ENCODE measurements at regions not wholly inside any gene's neighbourhood (a gene's known extent, or its start where the extent isn't known, plus 50 kb on each side); places are given as distances from the start of the nearest gene placed in this dataset.

GRCh38 chr3:42037318-42037945, 53.7 kb upstream of the TRAK1 start:
- DNase-seq (ENCODE audit: low read depth in 2 of 2) = peak; percentile 23 to 71

GRCh38 chr3:42036483-42036823, 54.7 kb upstream of the TRAK1 start:
- DNase-seq (ENCODE audit: low read depth in 2 of 2) = peak; percentile 87 to 93

DNA sequence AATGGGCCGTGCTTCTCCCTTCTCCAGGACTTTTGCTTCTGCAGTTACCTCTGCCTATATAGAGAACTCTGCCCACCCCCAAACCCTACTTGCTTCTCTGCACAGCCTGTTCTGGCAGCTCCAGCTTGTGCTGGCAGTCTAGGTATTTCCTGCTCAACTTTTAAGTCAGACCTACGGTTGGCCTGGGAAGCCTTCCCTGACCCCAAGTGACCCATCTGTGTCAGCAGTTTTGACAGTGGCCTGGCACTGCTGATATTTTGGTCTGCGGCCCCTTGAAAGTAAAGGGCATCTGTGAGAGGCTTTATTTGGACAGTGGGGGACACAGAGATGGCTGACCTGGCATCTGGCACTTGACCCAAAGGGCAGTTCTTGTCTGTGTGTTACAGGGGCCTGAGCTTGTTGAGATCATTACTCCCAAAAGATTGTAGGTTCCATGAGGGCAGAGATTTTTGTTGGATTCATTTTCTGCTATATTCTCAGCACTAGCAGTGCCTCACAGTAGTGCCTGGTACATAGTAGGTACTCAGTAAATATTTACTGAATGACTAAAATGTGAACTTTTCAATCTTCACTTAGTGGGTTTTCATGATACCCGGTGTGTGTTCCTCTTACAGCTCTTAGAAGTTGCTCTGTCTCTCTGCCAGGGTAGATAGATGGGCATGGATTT, 55.2 kb upstream of the TRAK1 start:
- DNase-seq (ENCODE audit: low read depth in 2 of 2) = no peak

DNA sequence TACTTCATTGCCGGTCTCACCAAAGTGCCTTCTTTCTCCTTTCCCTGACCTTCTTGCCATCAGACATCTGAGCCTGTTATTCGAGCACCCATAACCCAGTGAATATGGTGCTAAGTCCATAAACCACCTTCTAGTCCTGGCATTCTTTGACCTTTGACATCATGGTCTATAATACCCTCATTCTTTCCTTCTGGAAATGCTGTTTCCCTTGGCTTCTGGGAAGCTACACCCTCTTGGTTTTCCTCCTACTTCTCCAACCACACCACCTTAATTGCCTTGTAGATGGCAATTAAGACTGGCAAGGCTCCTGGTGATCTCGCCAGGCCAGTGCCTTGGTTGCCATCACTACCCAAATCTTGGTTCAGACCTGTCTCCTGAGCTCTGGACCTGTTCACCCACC, 56.1 kb upstream of the TRAK1 start:
- DNase-seq (ENCODE audit: low read depth in 2 of 2) = no peak

- no peak for DNase-seq (ENCODE audit: low read depth in 2 of 2)
These were observed 57.4 kb upstream of the TRAK1 start for GRCh38 chr3:42033741-42034140.

GRCh38 chr3:42032693-42033349, 58.3 kb upstream of the TRAK1 start:
- peak in 1 of 2 donors; percentile 58 for DNase-seq (ENCODE audit: low read depth in 2 of 2)

DNA sequence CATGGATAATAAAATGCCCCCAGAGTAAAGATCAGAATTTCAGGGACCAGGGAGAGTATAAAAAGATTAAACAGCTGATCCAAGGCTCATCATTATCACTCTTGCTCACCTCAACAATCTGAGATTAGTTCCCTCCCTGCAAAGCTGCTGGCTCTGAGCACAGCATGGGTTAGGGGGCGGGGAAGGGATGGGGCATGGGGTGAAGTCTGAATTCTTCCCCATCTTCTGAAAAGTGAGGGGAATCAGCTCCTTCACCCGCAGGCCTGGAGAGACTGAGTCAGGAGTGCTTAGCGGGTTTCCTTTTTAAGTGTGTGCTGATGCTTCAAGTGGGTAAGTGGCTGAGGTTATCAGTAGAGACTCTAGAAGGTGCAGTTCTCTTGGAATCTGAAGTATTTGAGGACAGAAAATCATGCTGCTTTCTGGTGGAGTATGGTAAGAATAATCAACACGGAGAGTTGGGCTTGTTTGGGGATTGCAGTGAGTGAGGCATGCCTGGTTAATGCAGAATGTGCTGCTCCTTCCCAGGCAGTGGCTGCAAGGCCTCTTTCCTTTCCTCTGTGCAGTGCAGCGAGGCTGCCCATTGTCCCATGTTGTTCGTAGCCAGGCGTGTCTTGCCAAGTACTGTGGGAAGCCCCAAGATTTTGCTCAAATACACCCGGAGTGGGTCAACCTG, 59.2 kb upstream of the TRAK1 start:
- DNase-seq (ENCODE audit: low read depth in 2 of 2) = peak; percentile 27 to 48

DNA sequence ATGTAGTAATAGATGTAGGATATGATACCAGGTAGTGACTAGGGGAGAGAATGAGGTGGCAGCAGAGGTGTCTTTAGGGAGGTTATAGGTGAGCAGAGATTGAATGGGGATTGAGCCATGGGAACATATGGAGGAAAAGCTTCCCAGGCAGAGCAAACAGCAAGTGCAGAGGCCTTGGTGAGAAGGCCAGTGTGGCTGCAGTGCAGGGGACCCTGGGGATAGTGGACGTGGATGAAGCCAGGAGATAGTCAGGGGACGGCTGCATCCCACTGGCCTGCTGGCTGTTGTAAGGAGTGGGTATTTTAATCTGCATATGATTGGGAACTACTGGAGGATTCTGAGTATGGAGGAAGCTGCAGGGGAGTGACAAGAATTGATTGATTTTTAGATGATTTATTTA, 62.7 kb upstream of the TRAK1 start:
- no peak for DNase-seq (ENCODE audit: low read depth in 2 of 2)

DNA sequence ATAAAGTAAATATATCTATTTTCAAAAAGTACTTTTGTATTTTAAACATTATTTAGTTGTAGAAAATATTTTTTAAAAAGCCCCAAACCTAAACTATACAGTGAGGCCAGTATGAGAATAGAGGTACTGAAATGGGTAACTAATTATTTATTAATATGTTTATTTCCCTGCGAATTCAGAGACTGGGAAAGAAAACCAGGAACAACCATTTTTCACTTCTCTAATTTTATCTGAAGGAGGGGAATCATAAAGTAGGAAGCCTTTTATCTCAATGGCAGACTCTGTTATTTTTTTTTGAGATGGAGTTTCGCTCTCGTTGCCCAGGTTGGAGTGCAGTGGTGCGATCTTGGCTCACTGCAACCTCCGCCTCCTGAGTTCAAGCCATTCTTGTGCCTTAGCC, 63.6 kb upstream of the TRAK1 start:
- DNase-seq (ENCODE audit: low read depth in 2 of 2) = no peak

- DNase-seq (ENCODE audit: low read depth in 2 of 2) = peak; percentile 60 to 98
These were observed 63.7 kb upstream of the ULK4 start for GRCh38 chr3:42025370-42026138.

- peak in 1 of 2 donors; percentile 57 for DNase-seq (ENCODE audit: low read depth in 2 of 2)
These were observed 62.9 kb upstream of the ULK4 start for GRCh38 chr3:42024591-42025351.

DNA sequence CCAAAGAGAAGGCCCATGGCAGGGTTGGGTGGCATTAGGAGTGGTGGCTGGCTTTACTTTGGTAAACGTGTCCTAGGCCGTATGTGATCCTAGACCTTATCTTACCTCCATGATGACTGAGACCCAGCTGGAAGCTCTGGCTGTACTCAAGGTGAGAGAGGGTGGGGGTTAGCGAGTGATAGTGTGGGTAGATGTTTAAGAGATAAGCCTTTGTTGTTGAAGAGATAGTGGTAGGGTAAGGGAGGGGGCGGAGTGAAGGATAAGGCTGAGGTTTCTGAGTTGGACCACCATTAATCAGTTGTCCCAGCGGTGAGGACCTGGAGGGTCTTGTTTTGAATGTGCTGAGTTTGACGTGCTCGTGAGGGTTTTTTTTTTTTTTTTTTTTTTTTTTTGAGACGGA, 61.5 kb upstream of the ULK4 start:
- DNase-seq (ENCODE audit: low read depth in 2 of 2) = no peak

DNA sequence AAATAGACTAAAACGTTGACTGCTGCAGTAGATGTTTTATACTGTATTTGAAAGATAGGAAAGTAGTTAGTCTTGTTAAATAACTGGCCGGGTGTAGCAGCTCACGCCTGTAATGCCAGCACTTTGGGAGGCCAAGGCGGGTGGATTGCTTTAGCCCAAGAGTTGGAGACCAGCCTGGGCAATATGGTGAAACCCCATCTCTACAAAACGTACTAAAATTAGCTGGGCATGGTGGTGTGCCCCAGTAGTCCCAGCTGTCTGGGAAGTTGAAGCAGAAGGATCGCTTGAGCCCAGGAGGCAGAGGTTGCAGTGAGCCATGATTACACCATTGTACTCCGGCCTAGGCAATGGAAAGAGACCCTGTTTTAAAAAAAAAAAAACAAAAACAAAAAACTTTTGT, 60.5 kb upstream of the ULK4 start:
- no peak for DNase-seq (ENCODE audit: low read depth in 2 of 2)

DNA sequence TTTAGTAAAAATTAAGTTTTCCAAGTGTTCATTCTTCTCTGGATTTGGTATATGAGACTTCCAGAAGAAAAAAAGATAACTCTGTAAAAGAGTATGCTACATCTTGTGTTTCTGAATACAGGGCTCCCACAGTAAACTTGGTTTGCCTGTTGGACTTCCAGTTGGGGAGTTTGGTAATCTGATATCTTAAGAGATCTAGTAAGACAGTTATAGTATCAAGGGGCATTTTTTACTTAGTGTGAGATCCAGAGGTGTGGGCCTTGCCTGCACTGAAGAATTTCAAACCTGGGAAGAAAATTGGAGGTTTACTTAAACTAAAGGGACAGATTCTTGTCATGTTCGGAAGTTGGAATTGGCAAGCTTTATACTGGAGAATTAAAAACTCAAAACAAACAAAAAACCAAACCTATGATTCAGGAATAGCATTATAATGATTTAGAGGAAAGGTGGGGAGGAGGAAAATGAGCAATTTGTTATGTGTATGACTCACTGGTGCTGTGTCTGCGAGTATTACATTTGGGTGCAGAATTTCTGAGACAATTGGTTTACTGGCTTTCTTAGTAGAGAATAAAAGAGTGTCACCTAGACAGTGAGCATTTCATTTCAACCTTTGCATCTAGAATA, 58.9 kb upstream of the ULK4 start:
- DNase-seq (ENCODE audit: low read depth in 2 of 2) = peak; percentile 77 to 89

GRCh38 chr3:42019953-42020260, 58.0 kb upstream of the ULK4 start:
- no peak for DNase-seq (ENCODE audit: low read depth in 2 of 2)

- DNase-seq (ENCODE audit: low read depth in 2 of 2) = peak; percentile 17 to 65
These were observed 57.4 kb upstream of the ULK4 start for GRCh38 chr3:42019144-42019952.

DNA sequence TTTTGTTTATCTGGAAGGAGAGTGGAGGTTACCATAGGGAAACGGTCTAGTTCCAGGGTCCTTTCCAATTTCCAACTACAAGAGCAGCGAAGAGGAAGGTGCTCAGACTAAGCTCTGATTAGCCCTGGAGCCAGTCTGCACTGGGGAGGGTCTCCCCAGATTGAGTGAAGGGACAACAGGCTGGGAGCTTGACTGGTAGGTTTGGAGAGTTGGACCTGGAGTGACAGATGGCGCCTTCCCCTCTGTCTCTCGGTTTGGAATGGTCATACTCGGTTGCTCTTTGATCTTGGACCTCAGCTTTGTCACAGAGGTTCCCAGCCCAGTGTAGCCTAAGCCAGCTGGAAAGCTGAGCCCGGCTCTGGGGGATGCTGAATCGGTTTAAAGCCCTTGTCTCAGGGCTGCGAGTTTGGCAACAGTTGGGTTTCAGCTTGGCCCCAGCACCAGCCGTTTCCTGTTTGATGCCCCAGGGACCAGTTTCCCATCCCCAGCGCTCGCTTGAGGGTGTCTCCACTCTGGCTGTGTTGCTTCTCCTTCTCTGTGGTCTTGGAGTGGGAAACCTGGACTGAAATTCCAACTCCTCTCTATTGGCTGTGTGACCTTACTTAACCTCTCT, 53.1 kb upstream of the ULK4 start:
- DNase-seq (ENCODE audit: low read depth in 2 of 2) = peak; percentile 48 to 50

- peak; percentile 38 to 43 for DNase-seq (ENCODE audit: low read depth in 2 of 2)
These were observed 52.6 kb upstream of the ULK4 start for GRCh38 chr3:42014458-42014920.

All from lung microvascular endothelial cell (primary cell).